ENCODE measurements at regions not wholly inside any gene's neighbourhood (a gene's known extent, or its start where the extent isn't known, plus 50 kb on each side); places are given as distances from the start of the nearest gene placed in this dataset.
"Not testable (repeated sequence)": the region's sequence is repeated elsewhere in the genome, so short reads cannot be mapped to it uniquely, and the experiment has no call there.

DNA sequence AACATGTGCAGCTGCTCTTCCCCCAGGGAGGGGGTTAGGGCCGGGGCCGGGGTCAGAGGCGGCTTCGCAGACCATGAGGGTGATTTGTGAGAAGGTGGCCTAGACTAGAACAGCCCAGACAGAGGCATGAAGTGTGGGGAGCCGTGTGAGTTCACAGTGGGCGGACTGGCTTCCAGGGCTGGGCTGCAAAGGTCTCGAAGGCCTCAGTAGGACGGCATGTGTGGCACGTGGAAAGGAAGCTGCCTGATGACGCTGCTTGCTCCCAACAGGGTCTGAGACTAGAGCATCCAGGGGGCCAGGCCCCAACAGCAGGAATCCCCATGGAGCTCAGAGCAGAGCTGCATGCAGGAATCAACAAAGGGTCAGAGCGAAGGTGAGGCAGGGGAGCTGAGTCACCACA, 111.5 kb upstream of the ZNF469 start:
- TF ChIP-seq, protein P1, sequence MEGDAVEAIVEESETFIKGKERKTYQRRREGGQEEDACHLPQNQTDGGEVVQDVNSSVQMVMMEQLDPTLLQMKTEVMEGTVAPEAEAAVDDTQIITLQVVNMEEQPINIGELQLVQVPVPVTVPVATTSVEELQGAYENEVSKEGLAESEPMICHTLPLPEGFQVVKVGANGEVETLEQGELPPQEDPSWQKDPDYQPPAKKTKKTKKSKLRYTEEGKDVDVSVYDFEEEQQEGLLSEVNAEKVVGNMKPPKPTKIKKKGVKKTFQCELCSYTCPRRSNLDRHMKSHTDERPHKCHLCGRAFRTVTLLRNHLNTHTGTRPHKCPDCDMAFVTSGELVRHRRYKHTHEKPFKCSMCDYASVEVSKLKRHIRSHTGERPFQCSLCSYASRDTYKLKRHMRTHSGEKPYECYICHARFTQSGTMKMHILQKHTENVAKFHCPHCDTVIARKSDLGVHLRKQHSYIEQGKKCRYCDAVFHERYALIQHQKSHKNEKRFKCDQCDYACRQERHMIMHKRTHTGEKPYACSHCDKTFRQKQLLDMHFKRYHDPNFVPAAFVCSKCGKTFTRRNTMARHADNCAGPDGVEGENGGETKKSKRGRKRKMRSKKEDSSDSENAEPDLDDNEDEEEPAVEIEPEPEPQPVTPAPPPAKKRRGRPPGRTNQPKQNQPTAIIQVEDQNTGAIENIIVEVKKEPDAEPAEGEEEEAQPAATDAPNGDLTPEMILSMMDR (IDR thresholded peaks at IDR 0.05 in 4 of 5, conservative IDR thresholded peaks at IDR 0.05 in 1 of 5), result not testable (repeated sequence)
- TF ChIP-seq POLR2A (IDR thresholded peaks at IDR 0.05), result not testable (repeated sequence)

All from gastrocnemius medialis (tissue), 4 donors.